Immature natural killer cell (primary cell): ENCODE measurements at regions not wholly inside any gene's neighbourhood (a gene's known extent, or its start where the extent isn't known, plus 50 kb on each side); places are given as distances from the start of the nearest gene placed in this dataset.

Experiments
- DNase-seq, 3 donors: peaks; one replicate each; pipeline ENCODE4 v3.0.0; 2022; ENCODE audit warnings: mixed read lengths in 1 of 3
- H3K27ac Mint-ChIP-seq, 6 donors: one replicate each; pipeline ENCODE4 v1.8.0; 2020; ENCODE audit warnings: mixed read lengths in 6 of 6, mild to moderate bottlenecking in 5 of 6, inconsistent platforms in 4 of 6, moderate library complexity in 3 of 6
- H3K27me3 Mint-ChIP-seq, 3 donors: one replicate each; pipeline ENCODE4 v1.8.0; 2020 to 2021; ENCODE audit warnings: low read depth in 3 of 3, mild to moderate bottlenecking in 3 of 3, mixed read lengths in 3 of 3, moderate library complexity in 3 of 3, inconsistent platforms in 1 of 3
- H3K36me3 Mint-ChIP-seq, 3 donors: one replicate each; pipeline ENCODE4 v1.8.0; 2020; ENCODE audit warnings: mixed read lengths in 3 of 3, inconsistent platforms in 2 of 3, mild to moderate bottlenecking in 2 of 3
- H3K4me1 Mint-ChIP-seq, 2 donors: one replicate each; pipeline ENCODE4 v1.8.0; 2020; ENCODE audit warnings: inconsistent platforms in 2 of 2, mild to moderate bottlenecking in 2 of 2, mixed read lengths in 2 of 2, moderate library complexity in 1 of 2
- H3K4me3 Mint-ChIP-seq, 5 donors: one replicate each; pipeline ENCODE4 v1.8.0; 2020; ENCODE audit warnings: mild to moderate bottlenecking in 5 of 5, mixed read lengths in 5 of 5, inconsistent platforms in 3 of 5, moderate library complexity in 3 of 5
- H3K9me3 Mint-ChIP-seq, 6 donors: one replicate each; pipeline ENCODE4 v1.8.0; 2020; ENCODE audit warnings: mild to moderate bottlenecking in 6 of 6, mixed read lengths in 6 of 6, inconsistent platforms in 4 of 6, moderate library complexity in 3 of 6

DNA sequence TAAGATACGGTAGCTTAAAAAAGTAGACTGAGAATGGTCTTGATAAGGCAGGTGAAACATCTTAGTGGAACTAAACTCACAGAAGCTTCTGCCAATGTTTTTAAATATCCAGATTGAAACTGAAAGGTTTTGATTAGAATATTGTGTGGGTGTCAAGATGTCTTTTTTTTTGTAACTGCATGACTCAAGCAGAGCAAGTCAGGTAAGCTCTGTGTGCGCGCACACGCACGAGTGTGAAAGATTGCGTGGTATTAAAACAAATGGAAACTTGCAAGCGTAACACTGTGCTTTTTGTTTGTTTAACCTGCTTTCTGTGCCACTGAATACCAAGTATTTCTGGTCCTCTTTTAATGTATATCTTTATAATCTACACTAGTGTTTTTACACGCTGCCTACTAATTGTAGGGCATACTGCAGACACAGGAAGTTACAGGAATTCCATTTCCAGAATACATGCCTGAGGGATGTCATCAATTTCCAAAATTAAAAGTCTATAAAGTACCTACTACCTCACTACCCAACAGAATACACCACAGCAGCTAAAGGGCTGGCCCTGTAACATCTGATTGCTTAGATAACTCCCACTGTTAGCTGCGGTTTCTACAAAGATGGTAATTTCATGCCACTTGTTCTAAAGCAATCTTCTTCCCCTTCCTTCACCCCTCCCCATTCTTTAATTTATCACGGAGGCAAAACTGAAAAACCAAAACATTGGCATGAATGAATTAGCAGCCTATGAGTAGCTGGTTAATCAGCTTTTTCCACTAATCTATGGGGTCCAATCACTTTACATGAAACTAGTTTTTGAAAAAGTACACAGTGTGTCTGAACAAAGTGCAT, 472.8 kb downstream of the SHQ1 start:
- peak; percentile 8 to 16 (median 14) for DNase-seq
- Mint-ChIP-seq H3K27me3 (peaks cover 0 to 2% (median 0%) of the 10 kb centered on the region in 3 donors), H3K9me3 (no peaks in the 10 kb centered on the region), H3K4me3 (peak overlapping the region; percentile 0 to 74 (median 55)), H3K4me1 (peaks cover 51 to 54% of the 10 kb centered on the region in 2 donors), H3K36me3 (peaks cover 4 to 7% (median 7%) of the 10 kb centered on the region in 3 donors), H3K27ac (peak overlapping the region in 5 of 6 donors; percentile 8 to 71 (median 50))

DNA sequence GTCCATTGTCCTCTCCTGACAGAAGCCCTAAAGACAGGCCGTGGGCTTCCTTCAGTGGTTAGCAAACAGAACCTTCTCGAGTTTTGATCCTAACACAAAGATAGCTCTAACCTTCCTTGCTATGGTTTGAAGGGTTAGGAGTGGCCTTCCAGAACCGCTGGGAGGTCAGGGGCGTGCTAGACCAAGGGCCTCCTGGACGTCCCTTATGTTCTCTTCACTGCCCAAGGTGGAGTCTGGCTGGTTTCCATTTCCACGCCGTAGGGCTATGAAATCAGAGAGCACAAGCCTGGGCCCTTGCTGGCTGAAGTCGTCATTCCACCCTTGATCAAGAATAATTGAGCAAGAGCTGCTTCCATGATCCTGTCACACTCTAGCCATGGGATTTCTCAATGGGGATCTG, 475.1 kb downstream of the SHQ1 start:
- Mint-ChIP-seq H3K4me1 (peaks cover 31 to 36% of the 10 kb centered on the region in 2 donors), H3K4me3 (no peak overlapping the region), H3K27ac (no peak overlapping the region), H3K36me3 (peaks cover 0 to 1% (median under 1%) of the 10 kb centered on the region in 3 donors), H3K9me3 (no peaks in the 10 kb centered on the region), H3K27me3 (peaks cover 0 to 2% (median 0%) of the 10 kb centered on the region in 3 donors)
- DNase-seq = no peak

DNA sequence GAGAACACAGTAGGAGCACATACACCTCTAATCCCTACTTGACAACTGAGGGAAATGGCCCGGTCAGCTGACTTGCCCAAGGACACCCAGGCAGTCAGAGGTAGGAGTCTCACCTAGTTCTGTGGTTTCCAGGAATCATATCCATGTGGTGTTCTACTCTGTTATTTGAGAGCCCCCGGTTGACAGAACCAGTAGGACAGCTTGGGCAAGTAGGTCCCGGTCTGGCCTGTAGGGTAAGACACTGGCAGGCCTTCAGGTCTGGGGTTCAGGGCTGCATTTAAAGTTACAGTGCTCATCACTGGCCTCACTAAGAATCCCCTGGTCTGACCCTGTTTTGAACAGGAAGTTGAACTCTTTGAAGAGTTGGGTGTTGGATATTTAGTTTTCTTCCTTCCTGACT, 476.1 kb downstream of the SHQ1 start:
- DNase-seq = no peak
- Mint-ChIP-seq H3K36me3 (peaks cover 0 to 3% (median 0%) of the 10 kb centered on the region in 3 donors), H3K27ac (no peak overlapping the region), H3K4me1 (peaks cover 31 to 34% of the 10 kb centered on the region in 2 donors), H3K27me3 (peaks cover 0 to 2% (median 0%) of the 10 kb centered on the region in 3 donors), H3K9me3 (no peaks in the 10 kb centered on the region), H3K4me3 (no peak overlapping the region)

DNA sequence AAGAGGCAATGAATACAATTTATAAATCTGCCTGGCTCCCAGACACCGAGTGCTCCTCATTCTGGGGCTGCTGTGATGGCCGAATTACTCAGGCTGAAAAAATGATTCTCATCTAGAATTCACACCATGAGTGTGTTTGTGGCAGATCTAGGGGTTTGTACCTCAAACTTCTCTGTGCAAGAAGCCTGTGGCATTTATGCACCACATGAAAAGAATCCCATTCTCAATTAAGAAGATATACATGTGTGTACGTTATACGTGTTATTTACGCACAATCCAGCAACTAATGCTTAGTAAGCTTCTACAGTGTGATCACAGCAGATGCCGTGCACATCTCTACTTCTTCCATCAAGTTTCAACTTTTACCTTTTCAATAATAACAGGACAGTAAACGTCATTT, 476.8 kb downstream of the SHQ1 start:
- peaks cover 0 to 3% (median 0%) of the 10 kb centered on the region in 3 donors for H3K36me3 Mint-ChIP-seq
- H3K9me3 Mint-ChIP-seq = no peaks in the 10 kb centered on the region
- no peak for DNase-seq
- H3K4me1 Mint-ChIP-seq = peaks cover 31 to 33% of the 10 kb centered on the region in 2 donors
- H3K27me3 Mint-ChIP-seq = peaks cover 0 to 2% (median 0%) of the 10 kb centered on the region in 3 donors
- no peak overlapping the region for H3K4me3 Mint-ChIP-seq
- no peak overlapping the region for H3K27ac Mint-ChIP-seq

DNA sequence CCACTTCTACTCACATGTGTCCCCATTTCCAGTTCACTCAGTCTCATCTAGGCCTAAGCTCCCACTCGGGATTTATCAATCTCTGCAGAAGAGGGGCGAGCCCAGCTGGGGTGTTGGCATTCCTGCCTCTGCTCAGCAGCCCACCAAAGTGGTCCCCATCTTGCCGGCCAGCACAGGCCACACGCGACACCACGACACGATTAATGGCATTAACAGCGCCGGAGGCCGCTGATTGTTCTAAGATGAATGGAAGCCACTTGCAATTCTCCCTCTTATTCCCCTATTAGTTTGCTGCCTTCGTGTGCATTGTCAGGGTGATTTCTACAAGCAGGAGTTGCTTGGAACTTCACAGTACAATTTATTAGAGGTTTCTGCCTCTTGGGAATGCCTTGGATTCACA, 477.3 kb downstream of the SHQ1 start:
- peaks cover 0 to 2% (median 0%) of the 10 kb centered on the region in 3 donors for H3K27me3 Mint-ChIP-seq
- H3K27ac Mint-ChIP-seq = no peak overlapping the region
- H3K36me3 Mint-ChIP-seq = peaks cover 0 to 3% (median 0%) of the 10 kb centered on the region in 3 donors
- peaks cover 29 to 31% of the 10 kb centered on the region in 2 donors for H3K4me1 Mint-ChIP-seq
- no peak for DNase-seq
- no peak overlapping the region for H3K4me3 Mint-ChIP-seq
- H3K9me3 Mint-ChIP-seq = no peaks in the 10 kb centered on the region

DNA sequence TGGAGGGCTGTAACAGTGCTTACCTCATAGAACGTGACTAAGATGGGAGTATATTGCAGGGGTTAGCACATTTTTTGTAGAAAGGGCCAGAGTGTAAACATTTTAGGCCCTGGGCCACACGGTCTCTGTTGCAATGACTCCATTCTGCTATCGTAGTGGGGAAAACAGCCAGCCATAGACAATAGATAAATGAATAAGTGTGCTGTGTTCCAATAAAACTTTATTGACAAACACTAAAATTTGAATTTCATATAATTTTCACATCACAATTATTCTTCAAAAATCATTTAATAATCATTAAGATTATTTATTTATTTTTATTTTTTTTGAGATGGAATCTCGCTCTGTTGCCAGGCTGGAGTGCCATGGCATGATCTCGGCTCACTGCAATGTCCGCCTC, 478.6 kb downstream of the SHQ1 start:
- Mint-ChIP-seq H3K4me3 (no peak overlapping the region), H3K36me3 (peaks cover 0 to 3% (median 0%) of the 10 kb centered on the region in 3 donors), H3K27me3 (peaks cover 0 to 2% (median 0%) of the 10 kb centered on the region in 3 donors), H3K27ac (no peak overlapping the region), H3K9me3 (no peaks in the 10 kb centered on the region), H3K4me1 (peaks cover 16 to 18% of the 10 kb centered on the region in 2 donors)
- no peak for DNase-seq

DNA sequence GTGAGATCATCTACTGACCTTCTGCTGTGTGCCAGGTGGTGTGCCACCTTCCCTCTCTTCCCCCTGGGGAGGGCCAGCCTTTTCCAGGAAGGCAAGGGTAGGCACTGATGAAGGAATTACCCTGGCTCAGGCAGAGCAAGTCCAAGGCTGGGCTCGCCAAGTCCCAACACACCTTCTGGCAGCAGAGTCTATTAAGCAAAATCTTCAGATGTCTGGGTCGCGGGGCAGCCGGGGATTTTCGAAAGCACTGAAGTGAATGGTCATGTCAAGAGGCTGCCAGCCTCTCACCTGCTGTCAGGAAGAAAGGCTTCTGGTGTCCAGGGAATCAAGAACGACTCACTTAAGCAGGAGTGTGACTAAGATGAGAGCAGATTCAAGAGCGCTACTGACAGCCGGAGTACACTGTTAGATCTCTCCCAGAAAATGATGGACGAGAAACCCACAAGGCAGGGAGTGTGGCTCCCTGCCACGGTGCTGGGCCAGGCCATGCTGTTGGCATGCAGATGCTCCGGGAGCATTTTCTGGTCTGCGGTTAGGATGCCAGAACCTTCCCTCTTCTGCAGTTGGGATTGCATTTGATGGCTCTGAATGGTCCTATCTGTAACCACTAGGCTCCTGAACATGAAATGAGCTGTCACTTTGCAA, 479.8 kb downstream of the SHQ1 start:
- Mint-ChIP-seq H3K27ac (no peak overlapping the region), H3K4me1 (peaks cover 8 to 9% of the 10 kb centered on the region in 2 donors), H3K4me3 (no peak overlapping the region), H3K36me3 (peaks cover 0 to 3% (median 0%) of the 10 kb centered on the region in 3 donors), H3K27me3 (peaks cover 0 to 2% (median under 1%) of the 10 kb centered on the region in 3 donors), H3K9me3 (no peaks in the 10 kb centered on the region)
- no peak for DNase-seq

DNA sequence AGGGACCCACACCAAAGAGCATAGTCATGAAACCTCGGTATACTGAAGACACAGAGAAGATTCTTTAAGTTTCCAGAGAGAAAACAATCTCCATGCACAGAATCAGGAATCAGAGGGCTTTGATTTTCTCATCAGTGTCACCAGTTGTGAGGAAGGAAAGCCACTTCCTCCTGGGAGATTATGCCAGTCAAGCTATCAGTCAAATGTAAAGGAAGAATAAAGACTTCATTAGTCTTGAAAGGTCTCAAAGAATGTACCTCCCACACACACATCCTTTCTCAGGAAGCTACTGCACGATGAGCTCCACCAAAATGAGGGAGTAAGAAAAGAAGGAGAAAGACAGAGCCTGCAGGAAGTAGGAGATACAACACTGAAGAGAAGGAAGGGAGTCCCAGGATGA, 486.3 kb downstream of the SHQ1 start:
- H3K27ac Mint-ChIP-seq = no peak overlapping the region
- peaks cover 0 to 3% (median 0%) of the 10 kb centered on the region in 3 donors for H3K36me3 Mint-ChIP-seq
- H3K4me1 Mint-ChIP-seq = no peaks in the 10 kb centered on the region
- no peaks in the 10 kb centered on the region for H3K9me3 Mint-ChIP-seq
- H3K4me3 Mint-ChIP-seq = no peak overlapping the region
- peaks cover 1 to 5% (median 5%) of the 10 kb centered on the region in 3 donors for H3K27me3 Mint-ChIP-seq
- DNase-seq = no peak

DNA sequence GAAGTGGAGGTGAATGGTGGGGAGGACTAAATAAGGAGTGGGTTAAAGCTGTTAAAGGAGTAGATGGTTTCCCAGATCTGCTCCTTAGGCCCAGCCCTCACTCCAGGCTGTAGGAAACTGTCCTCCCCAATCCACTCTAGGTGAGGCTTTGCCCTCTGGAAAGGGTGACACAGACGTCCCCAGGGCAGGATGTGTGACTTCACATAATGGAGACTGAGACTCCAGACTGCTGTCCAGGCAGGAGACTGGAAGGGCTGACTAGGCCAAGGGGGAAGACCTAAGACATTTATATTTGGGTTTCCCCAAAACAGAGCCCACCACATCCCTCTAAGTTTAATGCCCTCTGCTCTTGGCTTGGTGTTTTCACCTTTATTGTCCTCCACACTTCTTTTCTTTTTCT, 488.5 kb downstream of the SHQ1 start:
- Mint-ChIP-seq H3K4me1 (no peaks in the 10 kb centered on the region), H3K36me3 (peaks cover 0 to 3% (median 0%) of the 10 kb centered on the region in 3 donors), H3K27me3 (peaks cover 1 to 5% (median 5%) of the 10 kb centered on the region in 3 donors), H3K27ac (no peak overlapping the region), H3K9me3 (no peaks in the 10 kb centered on the region), H3K4me3 (no peak overlapping the region)
- DNase-seq = no peak

DNA sequence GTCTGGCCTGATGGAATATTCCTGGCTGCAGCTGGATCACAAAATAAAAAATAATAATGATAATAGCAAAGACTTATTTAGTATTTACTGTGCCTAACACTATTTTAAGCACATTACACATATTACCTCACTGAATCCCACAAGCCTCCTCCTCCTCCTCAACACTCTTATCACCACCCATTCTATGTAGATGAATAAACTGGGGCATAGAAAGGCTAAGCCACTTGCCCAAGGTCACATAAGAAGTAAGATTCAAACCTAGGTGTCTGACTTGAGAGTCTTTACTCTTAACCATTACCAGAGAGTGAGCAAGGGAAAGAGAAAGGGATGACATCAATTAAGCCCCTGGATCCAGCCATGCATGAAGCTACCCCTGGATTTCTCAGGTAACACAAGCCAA, 493.1 kb downstream of the SHQ1 start:
- no peaks in the 10 kb centered on the region for H3K4me1 Mint-ChIP-seq
- peaks cover 0 to 2% (median 1%) of the 10 kb centered on the region in 3 donors for H3K27me3 Mint-ChIP-seq

DNA sequence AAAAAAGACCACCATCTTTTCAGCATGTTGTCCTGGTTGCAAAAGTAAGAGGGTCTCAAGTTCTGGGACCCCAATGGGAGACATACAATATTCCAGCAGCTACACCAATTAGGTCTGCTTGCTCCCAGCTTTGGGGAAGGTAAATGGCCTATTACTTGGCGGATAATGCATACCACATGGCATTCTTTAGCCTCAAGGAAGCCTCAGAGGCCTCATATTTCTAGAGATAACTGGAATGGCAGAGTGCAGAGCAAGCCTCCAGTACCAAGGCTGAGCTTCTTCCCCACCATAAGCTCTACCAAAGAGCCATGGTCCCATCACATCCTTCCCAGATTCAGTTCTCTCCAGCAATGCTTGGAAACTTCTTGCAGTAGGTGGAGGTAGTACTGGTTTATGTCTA, 493.8 kb downstream of the SHQ1 start:
- DNase-seq = no peak
- H3K4me1 Mint-ChIP-seq = no peaks in the 10 kb centered on the region
- no peak overlapping the region for H3K27ac Mint-ChIP-seq
- H3K27me3 Mint-ChIP-seq = peaks cover 0 to 3% (median 0%) of the 10 kb centered on the region in 3 donors
- no peaks in the 10 kb centered on the region for H3K36me3 Mint-ChIP-seq
- H3K9me3 Mint-ChIP-seq = no peaks in the 10 kb centered on the region
- no peak overlapping the region for H3K4me3 Mint-ChIP-seq

More for the DNA sequence above, 493.1 kb downstream of the SHQ1 start:
- Mint-ChIP-seq H3K9me3 (no peaks in the 10 kb centered on the region), H3K36me3 (no peaks in the 10 kb centered on the region), H3K27ac (no peak overlapping the region), H3K4me3 (no peak overlapping the region)
- DNase-seq = no peak

DNA sequence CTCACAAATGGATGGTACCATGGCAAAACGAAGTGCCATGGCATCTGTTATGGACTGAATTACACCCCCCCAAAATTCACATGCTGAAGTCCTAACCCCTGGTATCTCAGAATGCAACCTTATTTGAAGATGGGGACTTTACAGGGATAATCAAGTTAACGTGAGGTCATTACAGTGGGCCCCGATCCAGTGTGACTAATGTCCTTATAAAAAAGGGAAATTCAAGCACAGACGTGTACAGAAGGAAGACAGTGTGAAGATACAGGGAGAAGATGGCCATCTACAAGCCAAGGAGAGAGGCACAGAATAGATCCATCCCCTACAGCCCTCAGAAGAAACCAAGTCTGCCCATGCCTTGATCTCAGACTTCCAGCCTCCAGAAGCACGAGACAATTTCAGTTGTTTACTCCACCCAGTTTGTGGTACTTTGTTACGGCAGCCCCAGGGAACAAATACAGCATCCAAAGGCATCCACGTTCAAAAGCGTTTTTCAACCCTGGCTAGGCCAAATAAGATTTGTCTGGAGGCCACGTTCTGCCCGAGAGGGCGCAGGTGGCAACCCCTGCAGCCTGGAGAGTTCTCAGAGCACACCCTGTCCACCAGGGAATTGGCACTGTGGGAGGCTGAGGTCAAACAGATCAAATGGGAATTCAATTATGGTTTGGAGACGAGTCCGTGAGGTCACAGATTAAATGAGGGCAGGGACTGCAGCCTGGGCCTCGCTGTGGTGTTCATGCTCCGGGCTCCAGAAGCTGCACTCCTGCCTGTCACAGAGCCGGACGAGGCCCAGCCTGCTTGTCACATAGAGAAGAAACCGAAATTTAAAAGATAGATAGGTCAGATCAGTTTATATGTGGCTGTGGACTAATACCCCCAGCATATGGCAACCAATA, 494.8 kb downstream of the SHQ1 start:
- no peaks in the 10 kb centered on the region for H3K9me3 Mint-ChIP-seq
- no peak for DNase-seq
- no peak overlapping the region for H3K4me3 Mint-ChIP-seq
- H3K27me3 Mint-ChIP-seq = peaks cover 0 to 4% (median 3%) of the 10 kb centered on the region in 3 donors
- H3K4me1 Mint-ChIP-seq = peaks cover 6 to 10% of the 10 kb centered on the region in 2 donors
- no peak overlapping the region for H3K27ac Mint-ChIP-seq
- no peaks in the 10 kb centered on the region for H3K36me3 Mint-ChIP-seq

DNA sequence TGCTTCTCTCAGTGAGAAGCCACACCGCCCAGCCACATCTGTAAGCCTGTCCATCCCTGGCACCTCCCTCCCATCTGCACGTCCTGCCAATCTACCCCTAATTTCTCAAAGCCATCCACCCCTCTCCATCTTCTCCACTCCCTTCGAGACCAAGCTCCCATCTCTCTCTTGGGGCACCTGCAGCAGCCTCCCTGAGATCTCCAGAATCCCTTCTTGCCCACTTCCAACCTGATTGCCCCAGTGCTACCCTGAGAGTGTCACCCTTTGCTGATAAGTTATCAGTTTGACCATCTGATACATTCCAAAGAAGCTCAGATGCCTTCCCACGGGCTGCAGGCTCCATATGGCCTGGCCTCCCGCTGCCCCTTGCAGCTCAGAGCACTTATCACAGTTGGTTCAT, 496.1 kb downstream of the SHQ1 start:
- H3K27me3 Mint-ChIP-seq = peaks cover 5 to 7% (median 7%) of the 10 kb centered on the region in 3 donors
- H3K4me3 Mint-ChIP-seq = no peak overlapping the region
- peaks cover 19 to 23% of the 10 kb centered on the region in 2 donors for H3K4me1 Mint-ChIP-seq
- no peak overlapping the region for H3K27ac Mint-ChIP-seq
- no peaks in the 10 kb centered on the region for H3K36me3 Mint-ChIP-seq
- no peak for DNase-seq
- no peaks in the 10 kb centered on the region for H3K9me3 Mint-ChIP-seq
